Peyer's patch (tissue), 4 donors: ENCODE measurements at regions not wholly inside any gene's neighbourhood (a gene's known extent, or its start where the extent isn't known, plus 50 kb on each side); places are given as distances from the start of the nearest gene placed in this dataset.

Experiments
- DNase-seq, 3 donors: peaks; one replicate each; pipeline ENCODE4 v3.0.0-alpha.2; 2017 to 2019
- H3K27ac ChIP-seq, 4 donors: fragments of 200-600 bp; sonication (generic); one replicate each; pipeline ENCODE4 v1.5.1; 2016 to 2019
- H3K27me3 ChIP-seq, 2 donors: fragments of 200-600 bp; sonication (generic); one replicate each; pipeline ENCODE4 v1.5.1; 2019
- H3K36me3 ChIP-seq, 3 donors: fragments of 200-600 bp; sonication (generic); one replicate each; pipeline ENCODE4 v1.5.1; 2016 to 2019
- H3K4me1 ChIP-seq, 4 donors: fragments of 200-600 bp; sonication (generic); one replicate each; pipeline ENCODE4 v1.5.1; 2016 to 2019
- H3K4me3 ChIP-seq, 4 donors: fragments of 200-600 bp; sonication (generic); 1 replicate in 3 of 4; 2 replicates in 1 of 4; pipeline ENCODE4 v1.5.1; 2016 to 2019; ENCODE audit warnings: mild to moderate bottlenecking in 1 of 4
- H3K9me3 ChIP-seq, 4 donors: fragments of 200-600 bp; sonication (generic); one replicate each; pipeline ENCODE4 v1.5.1; 2016 to 2019; ENCODE audit warnings: mild to moderate bottlenecking in 1 of 4
- CTCF ChIP-seq, 6 experiments: fragments of 450-650 bp in 4 of 6; fragments of 200-600 bp in 2 of 6; sonication (generic) in 1 of 6; IDR thresholded peaks; one replicate each; pipeline ENCODE4 v1.5.1; 2017 to 2019; ENCODE audit warnings: antibody characterized with exemption in 6 of 6, mild to moderate bottlenecking in 3 of 6, moderate library complexity in 1 of 6
- POLR2A ChIP-seq, 2 donors: fragments of 450-650 bp; IDR thresholded peaks; one replicate each; pipeline ENCODE4 v1.5.1; 2017; ENCODE audit warnings: antibody characterized with exemption in 2 of 2, mild to moderate bottlenecking in 2 of 2, moderate library complexity in 2 of 2

DNA sequence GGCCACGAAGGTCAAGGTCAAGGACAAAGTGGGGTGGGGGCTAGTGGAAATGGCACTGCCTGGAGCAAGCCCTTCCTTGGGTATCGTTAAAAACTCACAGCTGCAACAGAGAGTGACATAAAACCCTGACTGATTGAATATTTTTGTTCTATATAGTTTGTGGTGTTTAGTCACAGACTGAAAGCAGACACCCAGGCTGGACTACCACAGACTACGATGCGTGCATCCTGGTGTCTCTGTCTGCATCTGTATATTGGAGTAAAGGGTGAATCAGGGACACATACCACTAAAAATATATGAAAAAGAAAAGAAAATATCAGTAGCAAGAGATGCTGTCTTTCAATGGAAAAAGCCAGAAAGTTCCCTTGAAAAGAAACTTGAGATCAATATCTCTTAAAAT is 101.4 kb downstream of the KLF6 start:
- Histone ChIP-seq H3K4me3 (no peak overlapping the region), H3K9me3 (no peaks in the 10 kb centered on the region), H3K27ac (no peak overlapping the region), H3K36me3 (no peaks in the 10 kb centered on the region), H3K4me1 (no peaks in the 10 kb centered on the region), H3K27me3 (no peaks in the 10 kb centered on the region)
- no peak for DNase-seq
- no peak for TF ChIP-seq CTCF (IDR thresholded peaks at IDR 0.05)
- TF ChIP-seq POLR2A (IDR thresholded peaks at IDR 0.05) = no peak

DNA sequence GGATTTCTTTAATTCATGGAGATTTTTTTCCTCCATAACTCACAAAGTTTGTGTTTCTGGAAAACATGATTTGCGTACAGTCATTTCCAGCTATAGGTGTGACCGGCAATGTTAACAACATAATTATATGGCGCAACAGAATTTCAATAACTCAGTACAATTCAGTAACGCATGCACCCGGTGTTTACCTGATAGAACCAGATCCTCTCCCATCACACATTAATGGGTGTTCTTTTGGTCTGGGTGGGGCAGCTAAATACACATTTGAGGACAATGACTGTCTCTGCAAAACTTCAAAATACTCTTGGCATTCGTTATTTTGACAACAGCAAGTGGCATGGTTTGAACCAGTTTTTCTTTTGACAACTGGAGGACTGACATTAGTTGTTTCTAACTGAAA is 102.3 kb downstream of the KLF6 start:
- H3K4me3 ChIP-seq = no peak overlapping the region
- H3K27me3 ChIP-seq = no peaks in the 10 kb centered on the region
- no peaks in the 10 kb centered on the region for H3K9me3 ChIP-seq
- TF ChIP-seq CTCF (IDR thresholded peaks at IDR 0.05) (no peak), POLR2A (IDR thresholded peaks at IDR 0.05) (no peak)
- H3K27ac ChIP-seq = no peak overlapping the region
- no peaks in the 10 kb centered on the region for H3K36me3 ChIP-seq
- H3K4me1 ChIP-seq = no peaks in the 10 kb centered on the region
- no peak for DNase-seq

GRCh38 chr10:3681642-3682554 is 103.1 kb downstream of the KLF6 start:
- no peak overlapping the region for H3K27ac ChIP-seq
- H3K4me3 ChIP-seq = no peak overlapping the region
- H3K27me3 ChIP-seq = no peaks in the 10 kb centered on the region
- TF ChIP-seq POLR2A (IDR thresholded peaks at IDR 0.05) (no peak), CTCF (IDR thresholded peaks at IDR 0.05) (no peak)
- no peak for DNase-seq
- H3K36me3 ChIP-seq = no peaks in the 10 kb centered on the region
- no peaks in the 10 kb centered on the region for H3K9me3 ChIP-seq
- H3K4me1 ChIP-seq = no peaks in the 10 kb centered on the region

DNA sequence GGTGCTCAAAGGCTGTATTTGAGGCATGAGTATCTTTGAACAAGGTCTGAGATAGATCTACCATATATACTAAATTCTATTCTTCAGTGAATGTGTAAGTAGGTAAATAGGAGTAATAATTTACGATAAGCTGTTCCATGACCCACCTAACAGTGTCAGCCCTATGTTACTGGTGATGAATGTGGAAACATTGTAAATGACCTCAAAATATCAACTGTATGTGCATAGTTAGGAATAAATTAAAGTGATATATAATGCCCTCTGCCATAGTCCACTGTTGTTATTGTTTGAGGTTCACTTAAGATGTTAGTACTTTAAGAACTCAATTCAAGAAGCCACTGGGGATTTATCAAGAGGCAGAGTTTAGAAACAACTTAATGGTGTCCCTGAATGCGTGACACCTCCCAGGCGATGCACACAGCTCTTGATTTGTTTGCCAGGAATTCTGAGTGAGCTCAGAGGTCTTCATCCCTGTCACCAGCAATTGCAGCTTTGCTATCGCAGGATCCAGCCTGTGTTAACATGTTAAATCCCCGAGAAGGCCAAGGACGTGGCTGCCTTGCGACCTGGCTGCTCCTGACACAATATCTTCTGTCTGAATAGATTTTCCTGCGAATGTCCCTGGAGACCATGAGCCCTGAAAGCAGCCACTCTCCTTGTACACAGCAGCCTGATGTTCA is 104.9 kb downstream of the KLF6 start:
- DNase-seq = no peak
- TF ChIP-seq CTCF (IDR thresholded peaks at IDR 0.05) (no peak), POLR2A (IDR thresholded peaks at IDR 0.05) (no peak)

DNA sequence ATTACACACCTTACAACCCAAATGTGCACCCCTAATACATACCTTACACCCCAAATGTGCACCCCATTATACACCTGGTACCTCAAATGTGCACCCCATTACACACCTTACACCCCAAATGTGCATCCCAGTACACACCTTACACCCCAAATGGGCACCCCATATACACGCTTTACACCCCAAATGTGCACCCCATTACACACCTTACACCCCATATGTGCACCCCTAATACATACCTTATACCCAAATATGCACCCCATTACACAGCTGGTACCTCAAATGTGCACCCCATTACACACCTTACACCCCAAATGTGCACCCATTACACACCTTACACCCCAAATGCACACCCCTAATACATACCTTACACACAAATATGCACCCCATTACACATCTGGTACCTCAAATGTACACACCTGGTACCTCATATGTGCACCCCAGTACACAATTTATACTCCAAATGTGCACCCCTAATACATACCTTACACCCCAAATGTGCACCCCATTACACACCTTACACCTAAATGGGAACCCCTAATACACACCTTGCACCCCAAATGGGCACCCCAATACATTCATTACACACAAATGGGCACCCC is 106.3 kb downstream of the KLF6 start:
- H3K4me1 ChIP-seq = no peaks in the 10 kb centered on the region
- no peak overlapping the region for H3K4me3 ChIP-seq
- no peaks in the 10 kb centered on the region for H3K9me3 ChIP-seq
- H3K36me3 ChIP-seq = no peaks in the 10 kb centered on the region
- H3K27me3 ChIP-seq = no peaks in the 10 kb centered on the region
- no peak overlapping the region for H3K27ac ChIP-seq
- DNase-seq = no peak
- TF ChIP-seq CTCF (IDR thresholded peaks at IDR 0.05) (no peak), POLR2A (IDR thresholded peaks at IDR 0.05) (no peak)

More for the DNA sequence above, 104.9 kb downstream of the KLF6 start:
- H3K36me3 ChIP-seq = no peaks in the 10 kb centered on the region
- no peaks in the 10 kb centered on the region for H3K9me3 ChIP-seq
- H3K4me1 ChIP-seq = no peaks in the 10 kb centered on the region
- no peaks in the 10 kb centered on the region for H3K27me3 ChIP-seq
- no peak overlapping the region for H3K4me3 ChIP-seq
- no peak overlapping the region for H3K27ac ChIP-seq
